ENCODE measurements at regions not wholly inside any gene's neighbourhood (a gene's known extent, or its start where the extent isn't known, plus 50 kb on each side); places are given as distances from the start of the nearest gene placed in this dataset.

GRCh38 chr3:186476044-186476468 lies 68.1 kb downstream of the CRYGS start:
- no peak for DNase-seq (ENCODE audit: low spot score)
- no peak for TF ChIP-seq CTCF (IDR thresholded peaks at IDR 0.05; ENCODE audit: extremely low read depth, missing control alignments)

- no peak for DNase-seq (ENCODE audit: low spot score)
- no peak for TF ChIP-seq CTCF (IDR thresholded peaks at IDR 0.05; ENCODE audit: extremely low read depth, missing control alignments)
Measured at GRCh38 chr3:186473166-186473565, 71.0 kb downstream of the CRYGS start.

- DNase-seq (ENCODE audit: low spot score) = no peak
- no peak for TF ChIP-seq CTCF (IDR thresholded peaks at IDR 0.05; ENCODE audit: extremely low read depth, missing control alignments)
Measured at GRCh38 chr3:186472456-186473008, 71.6 kb downstream of the CRYGS start.

GRCh38 chr3:186471771-186472170 lies 72.4 kb downstream of the CRYGS start:
- no peak for DNase-seq (ENCODE audit: low spot score)
- no peak for TF ChIP-seq CTCF (IDR thresholded peaks at IDR 0.05; ENCODE audit: extremely low read depth, missing control alignments)

- TF ChIP-seq CTCF (IDR thresholded peaks at IDR 0.05; ENCODE audit: extremely low read depth, missing control alignments) = no peak
- no peak for DNase-seq (ENCODE audit: low spot score)
Measured at GRCh38 chr3:186469525-186469924, 74.7 kb downstream of the CRYGS start.

GRCh38 chr3:186467969-186468368 lies 76.2 kb downstream of the CRYGS start:
- DNase-seq (ENCODE audit: low spot score) = no peak
- no peak for TF ChIP-seq CTCF (IDR thresholded peaks at IDR 0.05; ENCODE audit: extremely low read depth, missing control alignments)

- no peak for TF ChIP-seq CTCF (IDR thresholded peaks at IDR 0.05; ENCODE audit: extremely low read depth, missing control alignments)
Measured at GRCh38 chr3:186466391-186466974, 77.7 kb downstream of the CRYGS start.

More at GRCh38 chr3:186466391-186466974, 77.7 kb downstream of the CRYGS start:
- no peak for DNase-seq (ENCODE audit: low spot score)

Data from GM20000 (cell line).